CD1c-positive myeloid dendritic cell (primary cell): ENCODE measurements at regions not wholly inside any gene's neighbourhood (a gene's known extent, or its start where the extent isn't known, plus 50 kb on each side); places are given as distances from the start of the nearest gene placed in this dataset.

ENCODE experiments used
- DNase-seq: peaks from one replicate; pipeline ENCODE4 v3.0.0-alpha.2; 2016; ENCODE audit errors: extremely low spot score

GRCh38 chr10:78785066-78785465, 283.7 kb upstream of the ZMIZ1 start:
- DNase-seq, result no peak

GRCh38 chr10:78785991-78786390, 282.8 kb upstream of the ZMIZ1 start:
- DNase-seq, result no peak

- DNase-seq, result no peak
These were observed 281.6 kb upstream of the ZMIZ1 start for GRCh38 chr10:78787125-78787524.

- DNase-seq, result no peak
These were observed 273.9 kb upstream of the ZMIZ1 start for GRCh38 chr10:78794736-78795455.

- DNase-seq, result no peak
These were observed 269.6 kb upstream of the ZMIZ1 start for GRCh38 chr10:78798976-78799730.

- DNase-seq, result no peak
These were observed 268.8 kb upstream of the ZMIZ1 start for GRCh38 chr10:78800006-78800405.

GRCh38 chr10:78800535-78801320, 268.0 kb upstream of the ZMIZ1 start:
- DNase-seq, result no peak

GRCh38 chr10:78802431-78802830, 266.3 kb upstream of the ZMIZ1 start:
- no peak for DNase-seq

GRCh38 chr10:78802866-78803265, 265.9 kb upstream of the ZMIZ1 start:
- DNase-seq, result no peak

GRCh38 chr10:78803710-78804109, 265.1 kb upstream of the ZMIZ1 start:
- no peak for DNase-seq

- DNase-seq, result no peak
These were observed 264.2 kb upstream of the ZMIZ1 start for GRCh38 chr10:78804411-78805032.

GRCh38 chr10:78805176-78805575, 263.6 kb upstream of the ZMIZ1 start:
- DNase-seq, result no peak

- DNase-seq, result no peak
These were observed 262.0 kb upstream of the ZMIZ1 start for GRCh38 chr10:78806681-78807221.

- no peak for DNase-seq
These were observed 261.1 kb upstream of the ZMIZ1 start for GRCh38 chr10:78807504-78808203.

- DNase-seq, result no peak
These were observed 260.5 kb upstream of the ZMIZ1 start for GRCh38 chr10:78808286-78808685.

- DNase-seq, result no peak
These were observed 259.9 kb upstream of the ZMIZ1 start for GRCh38 chr10:78808736-78809367.

- no peak for DNase-seq
These were observed 257.6 kb upstream of the ZMIZ1 start for GRCh38 chr10:78811174-78811573.

- DNase-seq, result no peak
These were observed 256.0 kb upstream of the ZMIZ1 start for GRCh38 chr10:78812571-78813318.

GRCh38 chr10:78813526-78813925, 255.2 kb upstream of the ZMIZ1 start:
- no peak for DNase-seq

GRCh38 chr10:78813998-78814399, 254.8 kb upstream of the ZMIZ1 start:
- DNase-seq, result no peak
